ENCODE measurements at regions not wholly inside any gene's neighbourhood (a gene's known extent, or its start where the extent isn't known, plus 50 kb on each side); places are given as distances from the start of the nearest gene placed in this dataset.

- TF ChIP-seq ZBTB20 (CRISPR knock-in tag; IDR thresholded peaks at IDR 0.05; ENCODE audit: borderline replicate concordance, low read depth), result no peak
- TF ChIP-seq SRSF9 (IDR thresholded peaks at IDR 0.05; ENCODE audit: borderline replicate concordance, insufficient read depth, low read depth, low read length, poor library complexity, severe bottlenecking), result no peak
- no peak for TF ChIP-seq PBX3 (CRISPR knock-in tag; IDR thresholded peaks at IDR 0.05; ENCODE audit: borderline replicate concordance)
- no peak for TF ChIP-seq CCDC6 (CRISPR knock-in tag; IDR thresholded peaks at IDR 0.05)
- no peak for TF ChIP-seq ZNF646 (CRISPR knock-in tag; IDR thresholded peaks at IDR 0.05)
- no peak for TF ChIP-seq ZNF710 (CRISPR knock-in tag; IDR thresholded peaks at IDR 0.05; ENCODE audit: borderline replicate concordance)
- TF ChIP-seq ETV5 (CRISPR knock-in tag; IDR thresholded peaks at IDR 0.05; ENCODE audit: borderline replicate concordance), result no peak
- TF ChIP-seq SAP130 (CRISPR knock-in tag; IDR thresholded peaks at IDR 0.05; ENCODE audit: low read depth), result no peak
- no peak for TF ChIP-seq KDM6A (CRISPR knock-in tag; IDR thresholded peaks at IDR 0.05; ENCODE audit: low read depth)
Measured at GRCh38 chr10:6729071-6729774, 149.1 kb upstream of the PRKCQ start (continued).
